ENCODE measurements at regions not wholly inside any gene's neighbourhood (a gene's known extent, or its start where the extent isn't known, plus 50 kb on each side); places are given as distances from the start of the nearest gene placed in this dataset.

DNA sequence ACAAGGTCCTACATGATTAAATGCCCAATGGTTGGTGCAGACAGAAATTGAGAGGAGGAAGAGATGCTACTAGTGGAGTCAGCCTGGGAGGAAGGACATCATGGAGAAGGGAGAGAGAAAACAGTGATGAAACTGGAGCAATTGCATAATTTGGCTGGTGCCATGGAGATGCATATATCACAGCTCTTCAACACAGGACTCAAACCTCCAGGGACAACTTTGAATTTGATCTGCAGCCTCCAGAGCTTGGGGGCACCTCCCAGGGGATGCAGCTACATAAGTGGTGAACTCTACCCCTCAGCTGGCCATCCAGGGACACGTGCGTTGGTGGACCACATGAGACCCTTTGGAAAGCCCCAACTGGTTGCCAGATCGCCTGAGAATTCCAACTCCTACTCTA lies 80.4 kb downstream of the CTAGE1 start:
- no peak for ATAC-seq
- TF ChIP-seq, protein P1, sequence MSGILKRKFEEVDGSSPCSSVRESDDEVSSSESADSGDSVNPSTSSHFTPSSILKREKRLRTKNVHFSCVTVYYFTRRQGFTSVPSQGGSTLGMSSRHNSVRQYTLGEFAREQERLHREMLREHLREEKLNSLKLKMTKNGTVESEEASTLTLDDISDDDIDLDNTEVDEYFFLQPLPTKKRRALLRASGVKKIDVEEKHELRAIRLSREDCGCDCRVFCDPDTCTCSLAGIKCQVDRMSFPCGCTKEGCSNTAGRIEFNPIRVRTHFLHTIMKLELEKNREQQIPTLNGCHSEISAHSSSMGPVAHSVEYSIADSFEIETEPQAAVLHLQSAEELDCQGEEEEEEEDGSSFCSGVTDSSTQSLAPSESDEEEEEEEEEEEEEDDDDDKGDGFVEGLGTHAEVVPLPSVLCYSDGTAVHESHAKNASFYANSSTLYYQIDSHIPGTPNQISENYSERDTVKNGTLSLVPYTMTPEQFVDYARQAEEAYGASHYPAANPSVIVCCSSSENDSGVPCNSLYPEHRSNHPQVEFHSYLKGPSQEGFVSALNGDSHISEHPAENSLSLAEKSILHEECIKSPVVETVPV (CRISPR knock-in tag; IDR thresholded peaks at IDR 0.05) = no peak
- TF ChIP-seq SNAI2 (CRISPR knock-in tag; IDR thresholded peaks at IDR 0.05) (no peak), ZNF565 (CRISPR knock-in tag; conservative IDR thresholded peaks at IDR 0.05; ENCODE audit: low read depth) (no peak), ZFP3 (CRISPR knock-in tag; IDR thresholded peaks at IDR 0.05) (no peak), ZFP30 (CRISPR knock-in tag; IDR thresholded peaks at IDR 0.05) (no peak), ARNTL (CRISPR knock-in tag; IDR thresholded peaks at IDR 0.05; ENCODE audit: borderline replicate concordance, low read depth) (no peak), GLIS3 (CRISPR knock-in tag; IDR thresholded peaks at IDR 0.05) (no peak), TOX (CRISPR knock-in tag; IDR thresholded peaks at IDR 0.05; ENCODE audit: borderline replicate concordance) (no peak), RARB (CRISPR knock-in tag; IDR thresholded peaks at IDR 0.05) (no peak), CSDC2 (CRISPR knock-in tag; IDR thresholded peaks at IDR 0.05) (no peak), ZNF70 (CRISPR knock-in tag; IDR thresholded peaks at IDR 0.05) (no peak), ZNF8 (CRISPR knock-in tag; IDR thresholded peaks at IDR 0.05) (no peak), BACH2 (CRISPR knock-in tag; IDR thresholded peaks at IDR 0.05; ENCODE audit: borderline replicate concordance) (no peak), OSR1 (CRISPR knock-in tag; IDR thresholded peaks at IDR 0.05) (no peak), ISL1 (CRISPR knock-in tag; IDR thresholded peaks at IDR 0.05) (no peak)
- TF ChIP-seq, protein P2, sequence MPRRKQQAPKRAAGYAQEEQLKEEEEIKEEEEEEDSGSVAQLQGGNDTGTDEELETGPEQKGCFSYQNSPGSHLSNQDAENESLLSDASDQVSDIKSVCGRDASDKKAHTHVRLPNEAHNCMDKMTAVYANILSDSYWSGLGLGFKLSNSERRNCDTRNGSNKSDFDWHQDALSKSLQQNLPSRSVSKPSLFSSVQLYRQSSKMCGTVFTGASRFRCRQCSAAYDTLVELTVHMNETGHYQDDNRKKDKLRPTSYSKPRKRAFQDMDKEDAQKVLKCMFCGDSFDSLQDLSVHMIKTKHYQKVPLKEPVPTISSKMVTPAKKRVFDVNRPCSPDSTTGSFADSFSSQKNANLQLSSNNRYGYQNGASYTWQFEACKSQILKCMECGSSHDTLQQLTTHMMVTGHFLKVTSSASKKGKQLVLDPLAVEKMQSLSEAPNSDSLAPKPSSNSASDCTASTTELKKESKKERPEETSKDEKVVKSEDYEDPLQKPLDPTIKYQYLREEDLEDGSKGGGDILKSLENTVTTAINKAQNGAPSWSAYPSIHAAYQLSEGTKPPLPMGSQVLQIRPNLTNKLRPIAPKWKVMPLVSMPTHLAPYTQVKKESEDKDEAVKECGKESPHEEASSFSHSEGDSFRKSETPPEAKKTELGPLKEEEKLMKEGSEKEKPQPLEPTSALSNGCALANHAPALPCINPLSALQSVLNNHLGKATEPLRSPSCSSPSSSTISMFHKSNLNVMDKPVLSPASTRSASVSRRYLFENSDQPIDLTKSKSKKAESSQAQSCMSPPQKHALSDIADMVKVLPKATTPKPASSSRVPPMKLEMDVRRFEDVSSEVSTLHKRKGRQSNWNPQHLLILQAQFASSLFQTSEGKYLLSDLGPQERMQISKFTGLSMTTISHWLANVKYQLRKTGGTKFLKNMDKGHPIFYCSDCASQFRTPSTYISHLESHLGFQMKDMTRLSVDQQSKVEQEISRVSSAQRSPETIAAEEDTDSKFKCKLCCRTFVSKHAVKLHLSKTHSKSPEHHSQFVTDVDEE (CRISPR knock-in tag; IDR thresholded peaks at IDR 0.05) = no peak
- TF ChIP-seq, protein P3, sequence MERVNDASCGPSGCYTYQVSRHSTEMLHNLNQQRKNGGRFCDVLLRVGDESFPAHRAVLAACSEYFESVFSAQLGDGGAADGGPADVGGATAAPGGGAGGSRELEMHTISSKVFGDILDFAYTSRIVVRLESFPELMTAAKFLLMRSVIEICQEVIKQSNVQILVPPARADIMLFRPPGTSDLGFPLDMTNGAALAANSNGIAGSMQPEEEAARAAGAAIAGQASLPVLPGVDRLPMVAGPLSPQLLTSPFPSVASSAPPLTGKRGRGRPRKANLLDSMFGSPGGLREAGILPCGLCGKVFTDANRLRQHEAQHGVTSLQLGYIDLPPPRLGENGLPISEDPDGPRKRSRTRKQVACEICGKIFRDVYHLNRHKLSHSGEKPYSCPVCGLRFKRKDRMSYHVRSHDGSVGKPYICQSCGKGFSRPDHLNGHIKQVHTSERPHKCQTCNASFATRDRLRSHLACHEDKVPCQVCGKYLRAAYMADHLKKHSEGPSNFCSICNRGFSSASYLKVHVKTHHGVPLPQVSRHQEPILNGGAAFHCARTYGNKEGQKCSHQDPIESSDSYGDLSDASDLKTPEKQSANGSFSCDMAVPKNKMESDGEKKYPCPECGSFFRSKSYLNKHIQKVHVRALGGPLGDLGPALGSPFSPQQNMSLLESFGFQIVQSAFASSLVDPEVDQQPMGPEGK (CRISPR knock-in tag; IDR thresholded peaks at IDR 0.05; ENCODE audit: borderline replicate concordance) = no peak
- TF ChIP-seq, protein P4, sequence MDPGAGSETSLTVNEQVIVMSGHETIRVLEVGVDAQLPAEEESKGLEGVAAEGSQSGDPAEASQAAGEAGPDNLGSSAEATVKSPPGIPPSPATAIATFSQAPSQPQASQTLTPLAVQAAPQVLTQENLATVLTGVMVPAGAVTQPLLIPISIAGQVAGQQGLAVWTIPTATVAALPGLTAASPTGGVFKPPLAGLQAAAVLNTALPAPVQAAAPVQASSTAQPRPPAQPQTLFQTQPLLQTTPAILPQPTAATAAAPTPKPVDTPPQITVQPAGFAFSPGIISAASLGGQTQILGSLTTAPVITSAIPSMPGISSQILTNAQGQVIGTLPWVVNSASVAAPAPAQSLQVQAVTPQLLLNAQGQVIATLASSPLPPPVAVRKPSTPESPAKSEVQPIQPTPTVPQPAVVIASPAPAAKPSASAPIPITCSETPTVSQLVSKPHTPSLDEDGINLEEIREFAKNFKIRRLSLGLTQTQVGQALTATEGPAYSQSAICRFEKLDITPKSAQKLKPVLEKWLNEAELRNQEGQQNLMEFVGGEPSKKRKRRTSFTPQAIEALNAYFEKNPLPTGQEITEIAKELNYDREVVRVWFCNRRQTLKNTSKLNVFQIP (CRISPR knock-in tag; IDR thresholded peaks at IDR 0.05; ENCODE audit: borderline replicate concordance, low read depth) = no peak
- TF ChIP-seq, protein P5, sequence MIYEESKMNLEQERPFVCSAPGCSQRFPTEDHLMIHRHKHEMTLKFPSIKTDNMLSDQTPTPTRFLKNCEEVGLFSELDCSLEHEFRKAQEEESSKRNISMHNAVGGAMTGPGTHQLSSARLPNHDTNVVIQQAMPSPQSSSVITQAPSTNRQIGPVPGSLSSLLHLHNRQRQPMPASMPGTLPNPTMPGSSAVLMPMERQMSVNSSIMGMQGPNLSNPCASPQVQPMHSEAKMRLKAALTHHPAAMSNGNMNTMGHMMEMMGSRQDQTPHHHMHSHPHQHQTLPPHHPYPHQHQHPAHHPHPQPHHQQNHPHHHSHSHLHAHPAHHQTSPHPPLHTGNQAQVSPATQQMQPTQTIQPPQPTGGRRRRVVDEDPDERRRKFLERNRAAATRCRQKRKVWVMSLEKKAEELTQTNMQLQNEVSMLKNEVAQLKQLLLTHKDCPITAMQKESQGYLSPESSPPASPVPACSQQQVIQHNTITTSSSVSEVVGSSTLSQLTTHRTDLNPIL (CRISPR knock-in tag; IDR thresholded peaks at IDR 0.05; ENCODE audit: low read depth) = no peak

DNA sequence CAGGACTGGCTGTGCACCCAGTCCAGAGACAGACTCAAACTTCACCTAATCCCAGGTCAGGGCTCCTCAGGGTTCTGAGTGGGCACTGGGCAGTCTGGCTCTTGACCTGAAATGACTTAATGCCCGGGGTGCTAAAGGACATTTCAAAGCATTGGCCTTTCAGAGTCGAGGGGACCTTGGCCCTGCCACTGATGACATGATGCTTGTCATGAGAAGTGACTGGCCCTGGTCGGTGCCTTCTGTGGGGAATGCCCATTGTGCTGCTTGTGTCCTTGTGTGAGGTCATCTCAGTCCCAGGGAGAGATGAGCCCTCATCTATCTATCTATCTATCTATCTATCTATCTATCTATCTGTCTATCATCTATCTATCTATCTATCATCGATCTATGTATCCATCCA lies 81.3 kb downstream of the CTAGE1 start:
- TF ChIP-seq, protein P5 (CRISPR knock-in tag; IDR thresholded peaks at IDR 0.05; ENCODE audit: low read depth) = no peak
- TF ChIP-seq ZFP3 (CRISPR knock-in tag; IDR thresholded peaks at IDR 0.05) (no peak), ZNF8 (CRISPR knock-in tag; IDR thresholded peaks at IDR 0.05) (no peak), ZNF70 (CRISPR knock-in tag; IDR thresholded peaks at IDR 0.05) (no peak), ISL1 (CRISPR knock-in tag; IDR thresholded peaks at IDR 0.05) (no peak), RARB (CRISPR knock-in tag; IDR thresholded peaks at IDR 0.05) (no peak)
- no peak for ATAC-seq

DNA sequence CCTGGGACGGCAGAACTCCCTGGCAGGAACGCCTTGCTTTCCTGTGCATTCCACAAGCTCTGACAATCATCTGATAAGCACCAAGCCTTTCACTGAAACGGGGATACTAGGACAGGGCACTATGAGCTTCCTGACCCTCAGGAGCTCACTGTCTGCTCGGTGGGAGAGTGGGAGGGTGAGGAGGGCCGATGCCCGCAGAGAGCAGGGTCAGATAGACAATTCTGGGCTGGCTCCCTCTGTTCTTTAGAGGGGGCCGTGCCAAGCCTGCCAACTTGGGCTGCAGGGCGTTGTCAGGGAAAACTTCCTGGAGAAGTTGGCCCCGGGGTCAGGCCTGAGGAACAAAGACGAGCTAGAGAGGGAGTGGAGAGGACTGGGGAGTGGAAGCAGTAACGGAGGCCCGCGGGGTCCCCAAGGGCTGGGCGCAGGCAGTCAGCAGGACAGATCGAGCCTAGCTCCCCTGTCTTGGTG lies 82.0 kb downstream of the CTAGE1 start:
- ATAC-seq = no peak
- TF ChIP-seq PPARA (CRISPR knock-in tag; IDR thresholded peaks at IDR 0.05; ENCODE audit: borderline replicate concordance) (no peak), CSDC2 (CRISPR knock-in tag; IDR thresholded peaks at IDR 0.05) (no peak), ZNF565 (CRISPR knock-in tag; conservative IDR thresholded peaks at IDR 0.05; ENCODE audit: low read depth) (no peak)
- TF ChIP-seq, protein P4 (CRISPR knock-in tag; IDR thresholded peaks at IDR 0.05; ENCODE audit: borderline replicate concordance, low read depth) = no peak
